CD14-positive monocyte (primary cell): ENCODE measurements at regions not wholly inside any gene's neighbourhood (a gene's known extent, or its start where the extent isn't known, plus 50 kb on each side); places are given as distances from the start of the nearest gene placed in this dataset.

Experiments used
- DNase-seq, 3 donors: peaks; one replicate each; pipeline ENCODE4 v3.0.0-alpha.2; 2011 to 2022
- H2AFZ ChIP-seq: 2 replicates; pipeline ENCODE4 v1.6.0; 2012; ENCODE audit warnings: mild to moderate bottlenecking, low read depth, low read length, inconsistent platforms; ENCODE audit not compliant: insufficient read depth, poor library complexity, severe bottlenecking
- H3K27ac ChIP-seq, 2 donors: 1 replicate in 1 of 2; 2 replicates in 1 of 2; pipeline ENCODE4 v1.5.1; 2012 to 2013; ENCODE audit warnings: low read length in 2 of 2, control low read depth in 1 of 2, inconsistent platforms in 1 of 2, low read depth in 1 of 2, mild to moderate bottlenecking in 1 of 2
- H3K27me3 ChIP-seq, 2 donors: one replicate each; pipeline versions ENCODE4 v1.6.0 to v1.6.1; 2011 to 2013; ENCODE audit warnings: low read length in 2 of 2; ENCODE audit not compliant: control insufficient read depth in 2 of 2, insufficient read depth in 2 of 2
- H3K36me3 ChIP-seq, 2 donors: replicated peaks in 1 of 2; 1 replicate in 1 of 2; 2 replicates in 1 of 2; pipeline versions ENCODE4 v1.5.1 to v1.6.1; 2012 to 2013; ENCODE audit warnings: low read length in 2 of 2, control low read depth in 1 of 2, inconsistent platforms in 1 of 2, mild to moderate bottlenecking in 1 of 2; ENCODE audit not compliant: insufficient read depth in 2 of 2, control insufficient read depth in 1 of 2
- H3K4me1 ChIP-seq, 2 donors: 1 replicate in 1 of 2; 2 replicates in 1 of 2; pipeline versions ENCODE4 v1.5.1 to v1.6.1; 2012 to 2013; ENCODE audit warnings: low read length in 2 of 2, control low read depth in 1 of 2, inconsistent platforms in 1 of 2, mild to moderate bottlenecking in 1 of 2, moderate library complexity in 1 of 2; ENCODE audit not compliant: insufficient read depth in 2 of 2, control insufficient read depth in 1 of 2
- H3K4me2 ChIP-seq: replicated peaks from 2 replicates; pipeline ENCODE3; 2012; ENCODE audit warnings: low read length, moderate library complexity, mild to moderate bottlenecking; ENCODE audit not compliant: poor library complexity, severe bottlenecking; ENCODE audit errors: extremely low read depth
- H3K4me3 ChIP-seq, 3 experiments: fragments of 200-600 bp in 1 of 3; sonication (generic) in 1 of 3; replicated peaks in 1 of 3; 1 replicate in 2 of 3; 2 replicates in 1 of 3; pipeline ENCODE4 v1.5.1; 2011 to 2013; ENCODE audit warnings: low read length in 3 of 3, mild to moderate bottlenecking in 3 of 3, control low read depth in 2 of 3, low read depth in 2 of 3, inconsistent platforms in 1 of 3, moderate library complexity in 1 of 3
- H3K79me2 ChIP-seq: 2 replicates; pipeline ENCODE4 v1.6.0; 2012; ENCODE audit warnings: mild to moderate bottlenecking, control low read depth, inconsistent platforms, low read length, moderate library complexity; ENCODE audit not compliant: insufficient read depth
- H3K9ac ChIP-seq: 2 replicates; pipeline ENCODE4 v1.6.0; 2017; ENCODE audit warnings: low read length, mild to moderate bottlenecking; ENCODE audit not compliant: insufficient read depth, poor library complexity, severe bottlenecking
- H3K9me3 ChIP-seq, 2 donors: replicated peaks in 1 of 2; 1 replicate in 1 of 2; 2 replicates in 1 of 2; pipeline versions ENCODE4 v1.5.1 to v1.6.1; 2012 to 2013; ENCODE audit warnings: low read length in 2 of 2, control low read depth in 1 of 2; ENCODE audit not compliant: control insufficient read depth in 1 of 2, insufficient read depth in 1 of 2
- H4K20me1 ChIP-seq: 2 replicates; pipeline ENCODE4 v1.6.0; 2012; ENCODE audit warnings: mild to moderate bottlenecking, low read length, control low read depth, moderate library complexity; ENCODE audit not compliant: insufficient read depth
- H3K27ac Mint-ChIP-seq, 7 donors: one replicate each; pipeline ENCODE4 v1.8.0; 2020; ENCODE audit warnings: mild to moderate bottlenecking in 7 of 7, mixed read lengths in 7 of 7, moderate library complexity in 6 of 7, inconsistent platforms in 2 of 7
- H3K27me3 Mint-ChIP-seq, 3 donors: one replicate each; pipeline ENCODE4 v1.8.0; 2021 to 2022; ENCODE audit warnings: low read depth in 3 of 3, mild to moderate bottlenecking in 3 of 3, mixed read lengths in 3 of 3, moderate library complexity in 3 of 3, inconsistent platforms in 1 of 3
- H3K36me3 Mint-ChIP-seq, 2 donors: one replicate each; pipeline ENCODE4 v1.8.0; 2020; ENCODE audit warnings: mixed read lengths in 2 of 2, inconsistent platforms in 1 of 2, mild to moderate bottlenecking in 1 of 2
- H3K4me1 Mint-ChIP-seq: one replicate; pipeline ENCODE4 v1.8.0; 2020; ENCODE audit warnings: mild to moderate bottlenecking, mixed read lengths
- H3K4me3 Mint-ChIP-seq, 2 donors: one replicate each; pipeline ENCODE4 v1.8.0; 2020; ENCODE audit warnings: mild to moderate bottlenecking in 2 of 2, mixed read lengths in 2 of 2, moderate library complexity in 1 of 2
- H3K9me3 Mint-ChIP-seq, 7 donors: one replicate each; pipeline ENCODE4 v1.8.0; 2020 to 2022; ENCODE audit warnings: mixed read lengths in 7 of 7, mild to moderate bottlenecking in 6 of 7, moderate library complexity in 6 of 7, inconsistent platforms in 2 of 7
- WGBS: methylation state at CpG from one replicate; pipeline ENCODE4 v1.1.5; 2013; ENCODE audit warnings: missing lambda C conversion rate; ENCODE audit not compliant: insufficient coverage; 5-methylcytosine and 5-hydroxymethylcytosine counted together
- intact Hi-C, 2 donors: fragments of 100-400 bp; cut with micrococcal nuclease; formaldehyde crosslinking; loops; one replicate each; pipeline versions ENCODE4 v1.15.0 to v1.15.1; 2023
- TF ChIP-seq, protein P1 (sequence below): fragments of 200-600 bp; IDR thresholded peaks from one replicate; pipeline ENCODE4 v1.8.0; 2022; ENCODE audit warnings: antibody characterized with exemption, mild to moderate bottlenecking

DNA sequence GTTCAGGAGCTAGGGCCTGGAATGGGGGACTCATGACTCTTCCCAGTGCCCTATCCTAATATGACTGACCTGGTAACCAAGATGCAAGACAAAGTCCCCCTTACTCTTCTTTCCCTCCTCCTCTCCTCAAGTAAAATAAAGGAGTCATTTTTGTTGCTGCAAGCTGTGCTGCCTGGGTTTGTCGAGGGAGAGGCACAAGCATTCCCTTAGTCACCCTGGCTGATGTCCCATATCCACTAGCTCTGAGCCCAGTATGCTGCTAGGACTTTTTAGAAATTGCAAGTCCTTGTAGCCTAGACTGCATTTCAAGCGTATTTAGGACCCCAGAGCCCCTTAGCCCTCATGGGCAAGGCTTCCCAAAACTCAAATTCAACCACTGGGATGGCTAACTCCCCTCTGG, 338.5 kb upstream of the SETBP1 start:
- DNase-seq, result no peak
- Histone ChIP-seq H3K9ac (no peak overlapping the region), H3K4me2 (no peak overlapping the region), H3K27me3 (no peaks in the 10 kb centered on the region), H3K79me2 (no peaks in the 10 kb centered on the region), H2AFZ (no peak overlapping the region), H3K27ac (no peak overlapping the region), H4K20me1 (no peaks in the 10 kb centered on the region), H3K36me3 (no peaks in the 10 kb centered on the region), H3K9me3 (peaks cover 0 to 13% of the 10 kb centered on the region in 2 donors), H3K4me3 (no peak overlapping the region), H3K4me1 (no peaks in the 10 kb centered on the region)
- H3K27me3 Mint-ChIP-seq, result peaks cover 0 to 2% (median 0%) of the 10 kb centered on the region in 3 donors
- H3K36me3 Mint-ChIP-seq, result no peaks in the 10 kb centered on the region
- no peaks in the 10 kb centered on the region for H3K4me1 Mint-ChIP-seq
- WGBS, result 100% methylated on average over 1 of the region's 2 CpGs
- TF ChIP-seq, protein P1, sequence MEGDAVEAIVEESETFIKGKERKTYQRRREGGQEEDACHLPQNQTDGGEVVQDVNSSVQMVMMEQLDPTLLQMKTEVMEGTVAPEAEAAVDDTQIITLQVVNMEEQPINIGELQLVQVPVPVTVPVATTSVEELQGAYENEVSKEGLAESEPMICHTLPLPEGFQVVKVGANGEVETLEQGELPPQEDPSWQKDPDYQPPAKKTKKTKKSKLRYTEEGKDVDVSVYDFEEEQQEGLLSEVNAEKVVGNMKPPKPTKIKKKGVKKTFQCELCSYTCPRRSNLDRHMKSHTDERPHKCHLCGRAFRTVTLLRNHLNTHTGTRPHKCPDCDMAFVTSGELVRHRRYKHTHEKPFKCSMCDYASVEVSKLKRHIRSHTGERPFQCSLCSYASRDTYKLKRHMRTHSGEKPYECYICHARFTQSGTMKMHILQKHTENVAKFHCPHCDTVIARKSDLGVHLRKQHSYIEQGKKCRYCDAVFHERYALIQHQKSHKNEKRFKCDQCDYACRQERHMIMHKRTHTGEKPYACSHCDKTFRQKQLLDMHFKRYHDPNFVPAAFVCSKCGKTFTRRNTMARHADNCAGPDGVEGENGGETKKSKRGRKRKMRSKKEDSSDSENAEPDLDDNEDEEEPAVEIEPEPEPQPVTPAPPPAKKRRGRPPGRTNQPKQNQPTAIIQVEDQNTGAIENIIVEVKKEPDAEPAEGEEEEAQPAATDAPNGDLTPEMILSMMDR, result no peak
- H3K27ac Mint-ChIP-seq, result no peak overlapping the region
- no peak overlapping the region for H3K4me3 Mint-ChIP-seq
- H3K9me3 Mint-ChIP-seq, result peaks cover 3 to 24% (median 9%) of the 10 kb centered on the region in 7 donors
- intact Hi-C loops, result no loop called here

DNA sequence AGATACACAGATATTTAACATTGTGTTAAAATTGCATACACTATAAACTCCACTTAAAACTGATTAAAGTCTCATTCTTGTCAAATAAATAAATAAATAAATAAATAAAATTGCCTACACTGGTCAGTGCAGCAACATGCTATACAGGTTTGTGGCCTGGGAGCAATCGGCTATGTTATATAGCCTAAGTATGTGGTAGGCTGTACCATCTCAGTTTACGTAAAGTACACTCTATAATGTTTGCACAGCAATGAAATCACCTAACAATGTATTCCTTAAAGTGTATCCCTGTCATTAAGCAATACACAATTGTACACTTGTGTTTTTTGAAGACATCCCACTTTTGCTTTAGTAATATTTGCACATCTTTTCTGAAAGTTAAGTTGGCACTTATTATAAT, 337.7 kb upstream of the SETBP1 start:
- WGBS, result no CpG with 5 or more reads among the region's 2 CpGs
- DNase-seq, result no peak
- Histone ChIP-seq H3K36me3 (no peaks in the 10 kb centered on the region), H3K4me3 (no peak overlapping the region), H3K79me2 (no peaks in the 10 kb centered on the region), H3K27ac (no peak overlapping the region), H3K9ac (no peak overlapping the region), H3K4me1 (no peaks in the 10 kb centered on the region), H4K20me1 (no peaks in the 10 kb centered on the region), H3K27me3 (no peaks in the 10 kb centered on the region), H2AFZ (no peak overlapping the region), H3K9me3 (peaks cover 0 to 13% of the 10 kb centered on the region in 2 donors), H3K4me2 (no peak overlapping the region)
- Mint-ChIP-seq H3K27ac (no peak overlapping the region), H3K4me3 (no peak overlapping the region), H3K36me3 (no peaks in the 10 kb centered on the region), H3K27me3 (peaks cover 0 to 2% (median 0%) of the 10 kb centered on the region in 3 donors), H3K9me3 (peaks cover 2 to 24% (median 11%) of the 10 kb centered on the region in 7 donors), H3K4me1 (no peaks in the 10 kb centered on the region)
- TF ChIP-seq, protein P1, result no peak
- intact Hi-C loops, result no loop called here
